Esophagus (tissue), 2 donors: ENCODE measurements at regions not wholly inside any gene's neighbourhood (a gene's known extent, or its start where the extent isn't known, plus 50 kb on each side); places are given as distances from the start of the nearest gene placed in this dataset.

Experiments
- H3K27ac ChIP-seq, 2 donors: one replicate each; pipeline ENCODE4 v1.5.1; 2013; ENCODE audit warnings: low read depth in 2 of 2, mild to moderate bottlenecking in 2 of 2, inconsistent platforms in 1 of 2, low read length in 1 of 2, moderate library complexity in 1 of 2
- H3K27me3 ChIP-seq, 2 donors: one replicate each; pipeline ENCODE4 v1.6.1; 2013; ENCODE audit warnings: low read length in 2 of 2, control low read depth in 1 of 2, mild to moderate bottlenecking in 1 of 2; ENCODE audit not compliant: insufficient read depth in 2 of 2, control insufficient read depth in 1 of 2
- H3K36me3 ChIP-seq, 2 donors: one replicate each; pipeline ENCODE4 v1.6.1; 2013; ENCODE audit warnings: low read length in 1 of 2; ENCODE audit not compliant: control insufficient read depth in 2 of 2, insufficient read depth in 2 of 2
- H3K4me1 ChIP-seq, 2 donors: one replicate each; pipeline ENCODE4 v1.6.1; 2013; ENCODE audit warnings: low read length in 1 of 2; ENCODE audit not compliant: control insufficient read depth in 2 of 2, insufficient read depth in 2 of 2
- H3K4me3 ChIP-seq, 2 donors: one replicate each; pipeline ENCODE4 v1.5.1; 2013; ENCODE audit warnings: low read length in 2 of 2, mild to moderate bottlenecking in 2 of 2, low read depth in 1 of 2, moderate library complexity in 1 of 2
- H3K9me3 ChIP-seq, 2 donors: one replicate each; pipeline ENCODE4 v1.6.1; 2013; ENCODE audit warnings: mild to moderate bottlenecking in 2 of 2, low read depth in 1 of 2, low read length in 1 of 2, moderate library complexity in 1 of 2; ENCODE audit not compliant: control insufficient read depth in 2 of 2, insufficient read depth in 1 of 2
- WGBS, 2 donors: extraction: QIAGEN DNeasy Blood & Tissue Kit; methylation state at CpG; one replicate each; pipeline ENCODE4 v1.1.7; 2013; 5-methylcytosine and 5-hydroxymethylcytosine counted together
- donor health status: healthy with polysubstance abuse.
- donor health status: Bipolar disorder and iron deficiency.

GRCh38 chr2:12052796-12053195 lies 306.4 kb downstream of the LPIN1 start:
- H3K36me3 ChIP-seq = no peaks in the 10 kb centered on the region
- H3K4me1 ChIP-seq = no peaks in the 10 kb centered on the region
- H3K27me3 ChIP-seq = no peaks in the 10 kb centered on the region
- no peaks in the 10 kb centered on the region for H3K9me3 ChIP-seq
- H3K4me3 ChIP-seq = no peak overlapping the region
- no peak overlapping the region for H3K27ac ChIP-seq
- WGBS, 2 donors = 95 to 97% methylated on average over 3 of the region's 3 CpGs

- Histone ChIP-seq H3K4me3 (no peak overlapping the region), H3K27ac (no peak overlapping the region), H3K9me3 (no peaks in the 10 kb centered on the region), H3K27me3 (no peaks in the 10 kb centered on the region), H3K4me1 (peaks cover 0 to 3% of the 10 kb centered on the region in 2 donors), H3K36me3 (no peaks in the 10 kb centered on the region)
- 71 to 75% methylated on average over 3 of the region's 3 CpGs for WGBS, 2 donors
Measured at GRCh38 chr2:12054956-12055618, 308.7 kb downstream of the LPIN1 start.

- H3K9me3 ChIP-seq = no peaks in the 10 kb centered on the region
- 68 to 79% methylated on average over 12 of the region's 12 CpGs for WGBS, 2 donors
Measured at GRCh38 chr2:12057436-12058166, 311.2 kb downstream of the LPIN1 start.

DNA sequence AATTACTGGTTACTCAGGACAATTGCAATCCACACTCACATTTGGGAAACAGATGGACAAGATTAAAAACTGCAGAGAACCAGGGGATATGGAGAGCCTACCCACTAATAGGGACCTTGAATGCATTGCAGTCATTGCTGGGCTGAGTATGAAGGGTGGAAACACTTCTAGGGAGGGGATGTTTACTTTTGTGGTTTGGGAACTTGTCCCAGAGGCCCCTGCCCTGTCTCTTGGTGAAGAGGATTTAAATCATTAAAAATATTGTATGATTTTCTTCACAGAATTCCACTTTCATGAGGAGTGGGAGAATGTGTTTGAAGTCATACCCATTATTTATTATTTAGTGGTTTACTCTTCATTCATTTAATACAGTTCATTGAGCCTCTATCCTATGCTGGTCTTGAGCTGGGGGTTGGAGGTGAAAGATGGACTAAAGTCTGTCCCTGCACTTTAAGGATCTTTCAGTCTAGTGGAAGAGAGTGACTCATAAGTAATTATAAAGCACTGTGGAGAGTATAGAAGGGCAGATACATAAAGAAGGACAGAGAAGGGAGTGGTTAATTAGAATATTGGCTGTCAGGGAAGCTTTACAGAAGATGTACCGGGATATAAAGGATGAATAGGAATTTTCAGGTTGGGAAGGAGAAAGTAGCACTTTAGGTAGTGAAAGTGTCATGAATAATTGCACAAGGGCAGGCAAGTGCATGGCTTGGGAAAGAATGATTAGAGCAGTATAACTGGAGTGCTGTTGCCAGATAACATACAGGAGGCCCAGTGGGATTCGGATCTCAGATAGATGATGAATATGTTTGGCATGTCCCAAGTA lies 313.4 kb downstream of the LPIN1 start:
- no peaks in the 10 kb centered on the region for H3K9me3 ChIP-seq
- WGBS, 2 donors = 54 to 63% methylated on average over 2 of the region's 2 CpGs
- H3K4me3 ChIP-seq = no peak overlapping the region
- no peaks in the 10 kb centered on the region for H3K27me3 ChIP-seq
- H3K4me1 ChIP-seq = peaks cover 0 to 3% of the 10 kb centered on the region in 2 donors
- no peak overlapping the region for H3K27ac ChIP-seq
- no peaks in the 10 kb centered on the region for H3K36me3 ChIP-seq

More at GRCh38 chr2:12057436-12058166, 311.2 kb downstream of the LPIN1 start:
- Histone ChIP-seq H3K27ac (no peak overlapping the region), H3K4me3 (no peak overlapping the region), H3K4me1 (peaks cover 0 to 3% of the 10 kb centered on the region in 2 donors), H3K27me3 (no peaks in the 10 kb centered on the region), H3K36me3 (no peaks in the 10 kb centered on the region)

DNA sequence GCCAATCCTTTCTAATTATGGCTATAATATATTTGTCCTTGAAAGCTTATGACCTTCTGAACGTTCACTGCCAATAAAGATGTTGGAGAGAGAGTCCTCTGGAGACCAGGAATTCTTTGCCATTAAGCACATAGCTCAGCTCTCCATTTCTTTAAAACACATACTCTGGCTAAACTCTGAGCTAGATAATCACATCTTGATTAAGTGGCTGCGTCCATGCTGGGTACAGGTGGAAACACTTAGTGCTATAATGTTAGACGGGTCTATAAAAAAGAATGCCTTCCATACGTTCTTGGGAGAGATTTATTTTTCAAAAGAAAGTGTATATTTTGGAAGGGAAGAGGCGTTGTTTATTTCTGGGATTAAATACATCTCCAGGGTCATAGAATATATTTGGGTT lies 314.5 kb downstream of the LPIN1 start:
- H3K27ac ChIP-seq = no peak overlapping the region
- H3K27me3 ChIP-seq = no peaks in the 10 kb centered on the region
- no peak overlapping the region for H3K4me3 ChIP-seq
- no peaks in the 10 kb centered on the region for H3K36me3 ChIP-seq
- H3K4me1 ChIP-seq = peaks cover 0 to 3% of the 10 kb centered on the region in 2 donors
- no peaks in the 10 kb centered on the region for H3K9me3 ChIP-seq
- WGBS, 2 donors = 72 to 79% methylated on average over 5 of the region's 5 CpGs

DNA sequence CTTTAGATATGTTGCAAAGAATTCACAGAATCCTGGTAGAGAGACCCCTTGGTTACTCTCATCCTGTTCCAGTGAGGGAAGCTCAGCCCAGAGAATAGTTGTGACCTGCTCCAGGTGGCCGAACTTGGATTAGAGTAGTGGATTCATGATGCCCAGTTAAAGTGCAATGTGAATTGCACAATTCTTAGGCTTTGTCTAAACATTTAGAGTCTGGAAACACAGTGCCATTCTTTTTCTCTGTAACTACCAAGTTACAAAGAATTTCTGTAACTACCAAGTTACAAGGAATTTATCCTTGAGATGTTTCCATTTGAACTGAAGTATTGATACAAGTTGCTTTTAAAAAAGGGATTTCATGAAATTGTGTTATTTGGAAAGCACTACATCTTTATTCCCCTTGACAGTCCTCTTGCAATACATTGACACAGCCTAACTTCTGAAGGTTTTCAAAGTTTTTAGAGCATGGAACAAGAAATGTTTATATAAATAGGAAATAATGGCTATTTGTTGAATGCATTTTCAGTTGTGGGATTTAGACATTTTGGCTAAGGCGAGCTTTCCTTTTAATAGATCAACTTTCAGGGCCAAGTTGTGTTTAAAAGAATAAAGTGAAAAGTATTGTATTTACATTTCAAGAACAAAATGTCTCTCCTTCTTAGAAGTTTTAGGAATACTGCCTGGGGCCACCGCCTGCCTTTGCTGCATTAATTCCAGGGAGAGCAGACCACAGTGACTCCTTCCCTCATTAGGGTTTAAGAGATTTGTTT lies 315.0 kb downstream of the LPIN1 start:
- H3K36me3 ChIP-seq = no peaks in the 10 kb centered on the region
- no peaks in the 10 kb centered on the region for H3K9me3 ChIP-seq
- no peak overlapping the region for H3K27ac ChIP-seq
- no peaks in the 10 kb centered on the region for H3K27me3 ChIP-seq
- 37 to 64% methylated on average over 3 of the region's 3 CpGs for WGBS, 2 donors
- no peak overlapping the region for H3K4me3 ChIP-seq
- H3K4me1 ChIP-seq = peaks cover 0 to 3% of the 10 kb centered on the region in 2 donors

DNA sequence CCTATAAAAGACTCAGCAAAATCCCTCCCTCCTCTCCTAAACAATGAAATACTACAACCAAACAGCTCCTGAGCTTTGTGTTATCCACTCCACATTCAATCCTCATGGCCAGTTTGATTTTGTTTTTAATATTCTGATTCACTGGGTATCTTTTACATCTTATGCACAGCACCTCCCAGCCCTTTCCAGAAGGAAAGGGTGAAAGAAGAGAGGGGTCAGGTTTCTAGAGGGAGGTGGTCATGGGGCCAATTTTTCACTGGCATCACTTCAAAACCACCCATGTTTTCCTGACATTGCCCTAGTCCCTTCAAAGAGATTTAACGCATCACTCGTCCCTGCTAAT lies 315.6 kb downstream of the LPIN1 start:
- 47 to 72% methylated on average over 2 of the region's 2 CpGs for WGBS, 2 donors

DNA sequence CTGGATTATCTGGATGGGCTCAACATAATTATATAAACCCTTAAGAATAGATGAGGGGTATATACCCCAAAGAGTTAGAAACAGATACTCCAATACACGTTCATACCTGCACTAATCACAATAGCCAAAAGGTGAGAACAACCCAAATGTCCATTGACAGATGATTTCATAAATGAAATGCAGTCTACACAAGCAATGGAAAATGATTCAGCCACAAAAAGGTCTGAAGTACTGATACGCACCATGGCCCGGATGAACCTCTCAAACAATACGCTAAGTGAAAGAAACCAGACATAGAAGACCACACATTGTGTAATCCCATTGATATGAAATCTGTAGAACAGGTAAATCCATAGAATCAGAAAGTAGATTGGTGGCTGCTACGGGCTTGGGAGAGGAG lies 316.8 kb downstream of the LPIN1 start:
- peaks cover 0 to 3% of the 10 kb centered on the region in 2 donors for H3K4me1 ChIP-seq
- 92 to 93% methylated on average over 5 of the region's 5 CpGs for WGBS, 2 donors

More for the DNA sequence above, 315.6 kb downstream of the LPIN1 start:
- Histone ChIP-seq H3K27ac (no peak overlapping the region), H3K27me3 (no peaks in the 10 kb centered on the region), H3K4me3 (no peak overlapping the region), H3K36me3 (no peaks in the 10 kb centered on the region), H3K9me3 (no peaks in the 10 kb centered on the region), H3K4me1 (peaks cover 0 to 3% of the 10 kb centered on the region in 2 donors)

GRCh38 chr2:12064153-12064552 lies 317.7 kb downstream of the LPIN1 start:
- 86 to 88% methylated on average over 5 of the region's 5 CpGs for WGBS, 2 donors
- Histone ChIP-seq H3K4me1 (peaks cover 0 to 2% of the 10 kb centered on the region in 2 donors), H3K36me3 (no peaks in the 10 kb centered on the region), H3K27ac (no peak overlapping the region), H3K27me3 (no peaks in the 10 kb centered on the region), H3K9me3 (no peaks in the 10 kb centered on the region), H3K4me3 (no peak overlapping the region)

More for the DNA sequence above, 316.8 kb downstream of the LPIN1 start:
- H3K4me3 ChIP-seq = no peak overlapping the region
- H3K36me3 ChIP-seq = no peaks in the 10 kb centered on the region
- no peak overlapping the region for H3K27ac ChIP-seq
- H3K27me3 ChIP-seq = no peaks in the 10 kb centered on the region
- no peaks in the 10 kb centered on the region for H3K9me3 ChIP-seq
